Coronary artery (tissue), 2 donors: ENCODE measurements at regions not wholly inside any gene's neighbourhood (a gene's known extent, or its start where the extent isn't known, plus 50 kb on each side); places are given as distances from the start of the nearest gene placed in this dataset.

ENCODE experiments used
- DNase-seq: peaks from one replicate; pipeline ENCODE4 v3.0.0-alpha.2; 2017; ENCODE audit warnings: low spot score
- H3K27ac ChIP-seq, 2 donors: fragments of 200-600 bp; sonication (generic); one replicate each; pipeline ENCODE4 v1.5.1; 2016 to 2019
- H3K4me3 ChIP-seq: fragments of 200-600 bp; sonication (generic); 2 replicates; pipeline ENCODE4 v1.5.1; 2016; ENCODE audit warnings: mild to moderate bottlenecking, moderate library complexity
- CTCF ChIP-seq: fragments of 200-600 bp; sonication (generic); IDR thresholded peaks from one replicate; pipeline ENCODE4 v1.5.1; 2019; ENCODE audit warnings: antibody characterized with exemption

- Histone ChIP-seq H3K4me3 (no peak overlapping the region), H3K27ac (no peak overlapping the region)
- DNase-seq = no peak
- no peak for TF ChIP-seq CTCF
Measured at GRCh38 chr12:97659117-97659880, 196.7 kb downstream of the RMST start.

GRCh38 chr12:97666263-97666662 is 203.7 kb downstream of the RMST start:
- H3K4me3 ChIP-seq = no peak overlapping the region
- no peak for TF ChIP-seq CTCF
- DNase-seq = no peak
- no peak overlapping the region for H3K27ac ChIP-seq

GRCh38 chr12:97672870-97673269 is 210.3 kb downstream of the RMST start:
- no peak for TF ChIP-seq CTCF
- no peak for DNase-seq
- Histone ChIP-seq H3K4me3 (no peak overlapping the region), H3K27ac (no peak overlapping the region)

GRCh38 chr12:97680751-97681150 is 218.1 kb downstream of the RMST start:
- H3K27ac ChIP-seq = no peak overlapping the region

GRCh38 chr12:97681612-97682504 is 219.3 kb downstream of the RMST start:
- no peak for DNase-seq
- Histone ChIP-seq H3K4me3 (no peak overlapping the region), H3K27ac (no peak overlapping the region)
- no peak for TF ChIP-seq CTCF

More at GRCh38 chr12:97680751-97681150, 218.1 kb downstream of the RMST start:
- H3K4me3 ChIP-seq = no peak overlapping the region
- no peak for DNase-seq
- no peak for TF ChIP-seq CTCF

GRCh38 chr12:97685360-97685759 is 222.8 kb downstream of the RMST start:
- DNase-seq = no peak
- H3K4me3 ChIP-seq = no peak overlapping the region
- TF ChIP-seq CTCF = no peak
- H3K27ac ChIP-seq = no peak overlapping the region
